ENCODE measurements at regions not wholly inside any gene's neighbourhood (a gene's known extent, or its start where the extent isn't known, plus 50 kb on each side); places are given as distances from the start of the nearest gene placed in this dataset.

- TF ChIP-seq, protein P1, sequence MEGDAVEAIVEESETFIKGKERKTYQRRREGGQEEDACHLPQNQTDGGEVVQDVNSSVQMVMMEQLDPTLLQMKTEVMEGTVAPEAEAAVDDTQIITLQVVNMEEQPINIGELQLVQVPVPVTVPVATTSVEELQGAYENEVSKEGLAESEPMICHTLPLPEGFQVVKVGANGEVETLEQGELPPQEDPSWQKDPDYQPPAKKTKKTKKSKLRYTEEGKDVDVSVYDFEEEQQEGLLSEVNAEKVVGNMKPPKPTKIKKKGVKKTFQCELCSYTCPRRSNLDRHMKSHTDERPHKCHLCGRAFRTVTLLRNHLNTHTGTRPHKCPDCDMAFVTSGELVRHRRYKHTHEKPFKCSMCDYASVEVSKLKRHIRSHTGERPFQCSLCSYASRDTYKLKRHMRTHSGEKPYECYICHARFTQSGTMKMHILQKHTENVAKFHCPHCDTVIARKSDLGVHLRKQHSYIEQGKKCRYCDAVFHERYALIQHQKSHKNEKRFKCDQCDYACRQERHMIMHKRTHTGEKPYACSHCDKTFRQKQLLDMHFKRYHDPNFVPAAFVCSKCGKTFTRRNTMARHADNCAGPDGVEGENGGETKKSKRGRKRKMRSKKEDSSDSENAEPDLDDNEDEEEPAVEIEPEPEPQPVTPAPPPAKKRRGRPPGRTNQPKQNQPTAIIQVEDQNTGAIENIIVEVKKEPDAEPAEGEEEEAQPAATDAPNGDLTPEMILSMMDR (IDR thresholded peaks at IDR 0.05), result no peak
- TF ChIP-seq POLR2A (IDR thresholded peaks at IDR 0.05), result no peak
Measured at GRCh38 chr13:85538957-85539356, 260.3 kb downstream of the SLITRK6 start.

Measured in esophagus squamous epithelium (tissue), 4 donors.